ENCODE measurements at regions not wholly inside any gene's neighbourhood (a gene's known extent, or its start where the extent isn't known, plus 50 kb on each side); places are given as distances from the start of the nearest gene placed in this dataset.

- TF ChIP-seq POLR2A (IDR thresholded peaks at IDR 0.05) (no peak), CTCF (IDR thresholded peaks at IDR 0.05) (no peak), POLR2AphosphoS5 (IDR thresholded peaks at IDR 0.05) (no peak), EP300 (IDR thresholded peaks at IDR 0.05; ENCODE audit: low read depth) (no peak)
These were observed 355.1 kb downstream of the GBE1 start for GRCh38 chr3:81406318-81406717.
